GM12892 (cell line): ENCODE measurements at regions not wholly inside any gene's neighbourhood (a gene's known extent, or its start where the extent isn't known, plus 50 kb on each side); places are given as distances from the start of the nearest gene placed in this dataset.
"Not testable (repeated sequence)": the region's sequence is repeated elsewhere in the genome, so short reads cannot be mapped to it uniquely, and the experiment has no call there.

ENCODE experiments used
- DNase-seq: peaks from one replicate; pipeline ENCODE4 v3.0.0; 2011; ENCODE audit not compliant: insufficient read length
- FAIRE-seq: peaks from 2 replicates; lab custom pipeline; 2011; peaks lifted over from hg19 to GRCh38; lab: Jason Lieb, UNC
- POLR2A ChIP-seq: IDR thresholded peaks from 2 replicates; pipeline ENCODE4 v1.6.1; 2011; ENCODE audit warnings: low read depth, low read length, control low read depth
- POLR2AphosphoS5 ChIP-seq: IDR thresholded peaks from 2 replicates; pipeline ENCODE4 v1.6.1; 2011; ENCODE audit warnings: low read depth, low read length, control low read depth
- TAF1 ChIP-seq: IDR thresholded peaks from 2 replicates; pipeline ENCODE4 v1.6.1; 2011; ENCODE audit warnings: low read depth, mild to moderate bottlenecking, control low read depth, low read length, borderline replicate concordance

GRCh38 chr11:23606191-23606590 is 745.9 kb upstream of the CCDC179 start:
- FAIRE-seq (no peak), DNase-seq (no peak)
- TF ChIP-seq POLR2AphosphoS5 (no peak), TAF1 (no peak), POLR2A (no peak)

DNA sequence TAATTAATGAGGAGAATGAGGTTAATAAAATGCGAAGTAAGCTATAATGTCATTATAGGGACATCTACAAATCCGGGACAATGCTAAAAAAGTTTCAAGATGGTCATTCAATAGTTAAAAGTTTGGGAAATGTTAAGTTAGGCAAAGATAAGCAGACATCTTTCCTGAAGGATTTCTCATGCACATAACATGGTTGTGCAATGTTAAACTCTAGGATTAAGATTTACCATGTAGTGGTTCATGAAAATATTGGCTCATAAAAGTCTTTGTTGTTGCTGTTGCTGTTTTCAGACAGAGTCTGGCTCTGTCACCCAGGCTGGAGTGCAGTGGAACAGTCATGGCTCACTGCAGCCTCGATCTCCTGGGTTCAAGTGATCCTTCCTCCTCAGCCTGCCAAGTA is 751.5 kb upstream of the CCDC179 start:
- TF ChIP-seq POLR2A (no peak), TAF1 (no peak), POLR2AphosphoS5 (no peak)
- FAIRE-seq, result no peak
- DNase-seq, result no peak

DNA sequence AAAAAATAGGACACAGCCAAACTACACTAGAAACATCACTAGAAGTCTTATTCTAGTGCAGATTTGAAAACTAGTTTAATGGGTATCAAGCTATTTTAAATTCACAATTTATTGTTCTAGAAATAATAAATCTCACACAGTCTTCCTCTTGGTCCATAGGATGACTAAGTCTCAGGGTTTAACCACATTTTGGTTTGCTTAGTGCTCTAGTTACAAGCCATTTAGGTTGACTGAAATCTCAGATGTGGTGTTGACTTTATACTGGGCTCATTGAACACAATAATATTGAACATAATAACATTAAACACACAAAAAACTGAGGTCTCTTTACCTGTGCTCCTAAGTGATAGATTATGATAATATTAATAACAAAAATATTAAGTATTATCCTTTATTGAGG is 760.3 kb upstream of the CCDC179 start:
- DNase-seq (no peak), FAIRE-seq (no peak)
- no peak for TF ChIP-seq POLR2AphosphoS5
- no peak for TF ChIP-seq POLR2A
- TF ChIP-seq TAF1, result no peak

GRCh38 chr11:23632293-23632692 is 772.0 kb upstream of the CCDC179 start:
- FAIRE-seq, result no peak
- no peak for DNase-seq
- TF ChIP-seq TAF1, result no peak
- TF ChIP-seq POLR2AphosphoS5, result no peak
- TF ChIP-seq POLR2A, result no peak

GRCh38 chr11:23644443-23644842 is 784.2 kb upstream of the CCDC179 start:
- FAIRE-seq, result no peak
- no peak for DNase-seq
- TF ChIP-seq POLR2AphosphoS5 (no peak), TAF1 (no peak), POLR2A (no peak)

- not testable (repeated sequence) for FAIRE-seq
These were observed 792.1 kb upstream of the CCDC179 start for GRCh38 chr11:23652336-23652735.

DNA sequence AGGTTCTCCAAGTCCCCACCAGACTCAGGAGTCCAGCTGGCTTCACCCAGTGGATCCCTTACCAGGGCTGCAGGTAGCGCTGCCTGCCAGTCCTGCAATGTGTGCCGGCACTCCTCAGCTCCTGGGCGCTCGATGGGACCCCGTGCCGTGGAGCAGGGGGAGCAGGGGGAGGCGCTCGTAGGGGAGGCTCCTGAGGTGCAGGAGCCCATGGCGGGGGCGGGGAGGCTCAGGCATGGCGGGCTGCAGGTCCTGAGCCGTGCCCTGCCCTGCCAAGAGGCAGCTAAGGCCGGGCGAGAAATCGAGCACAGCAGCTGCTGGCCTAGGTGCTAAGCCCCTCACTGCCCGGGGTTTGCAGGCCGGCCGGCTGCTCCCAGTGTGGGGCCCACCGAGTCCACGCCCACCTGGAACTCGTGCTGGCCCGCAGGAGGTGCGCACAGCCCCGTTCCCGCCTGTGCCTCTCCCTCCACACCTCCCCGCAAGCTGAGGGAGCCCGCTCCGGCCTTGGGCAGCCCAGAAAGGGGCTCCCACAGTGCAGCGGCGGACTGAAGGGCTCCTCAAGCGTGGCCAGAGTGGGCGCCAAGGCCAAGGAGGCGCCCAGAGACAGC is 792.9 kb upstream of the CCDC179 start:
- FAIRE-seq (no peak), DNase-seq (no peak)
- no peak for TF ChIP-seq TAF1
- TF ChIP-seq POLR2AphosphoS5, result no peak
- no peak for TF ChIP-seq POLR2A

More at GRCh38 chr11:23652336-23652735, 792.1 kb upstream of the CCDC179 start:
- DNase-seq, result not testable (repeated sequence)

GRCh38 chr11:23668324-23668723 is 808.0 kb upstream of the CCDC179 start:
- DNase-seq (no peak), FAIRE-seq (no peak)
- TF ChIP-seq POLR2AphosphoS5 (no peak), TAF1 (no peak), POLR2A (no peak)

- no peak for TF ChIP-seq POLR2AphosphoS5
- no peak for TF ChIP-seq TAF1
- TF ChIP-seq POLR2A, result no peak
- no peak for DNase-seq
- no peak for FAIRE-seq
These were observed 813.1 kb upstream of the CCDC179 start for GRCh38 chr11:23673366-23673765.

- TF ChIP-seq TAF1 (no peak), POLR2AphosphoS5 (no peak), POLR2A (no peak)
- DNase-seq (no peak), FAIRE-seq (no peak)
These were observed 814.6 kb upstream of the CCDC179 start for GRCh38 chr11:23674866-23675265.

DNA sequence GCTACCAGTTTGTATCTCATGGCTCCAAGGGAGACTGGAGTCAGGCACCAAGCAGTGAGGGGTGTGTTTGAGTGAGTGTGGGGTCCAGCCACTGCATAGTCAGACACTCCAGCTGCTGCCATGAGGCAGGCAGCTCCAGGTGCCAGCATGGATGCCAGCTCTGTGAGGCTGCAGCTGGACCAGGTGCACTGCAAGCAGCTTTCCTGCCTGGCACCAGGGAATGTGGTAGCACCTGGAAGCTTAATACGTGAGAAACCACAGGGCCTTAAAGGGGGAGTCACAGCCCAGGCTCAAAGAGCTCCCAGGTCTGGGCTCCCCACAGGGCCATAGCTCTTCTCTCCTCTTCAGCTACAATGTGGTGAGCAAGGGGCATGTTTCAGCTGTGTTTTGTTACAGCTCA is 817.8 kb upstream of the LUZP2 start:
- FAIRE-seq, result no peak
- TF ChIP-seq TAF1 (no peak), POLR2AphosphoS5 (no peak), POLR2A (no peak)
- no peak for DNase-seq

DNA sequence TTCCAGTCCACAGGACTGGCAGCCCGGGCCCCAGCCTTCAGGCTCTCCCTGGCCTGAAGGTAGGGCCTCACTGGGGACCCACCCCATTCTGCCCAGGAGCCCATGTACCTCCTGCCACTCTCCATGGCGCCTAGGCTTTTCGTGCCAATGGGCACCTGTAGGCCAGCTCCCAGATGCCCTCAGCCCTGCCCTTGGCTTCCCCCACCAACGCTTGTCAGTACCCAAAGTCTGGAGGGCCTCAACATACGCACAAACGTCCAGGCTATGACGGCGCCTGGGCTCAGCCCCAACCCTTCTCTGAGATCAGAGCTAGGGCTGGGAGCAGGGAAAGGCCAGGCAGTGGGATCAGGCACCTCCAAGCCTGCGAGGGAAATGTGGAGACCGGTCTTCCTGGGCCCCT is 816.9 kb upstream of the LUZP2 start:
- DNase-seq, result no peak

GRCh38 chr11:23680488-23681230 is 816.2 kb upstream of the LUZP2 start:
- TF ChIP-seq POLR2A, result no peak
- no peak for FAIRE-seq
- no peak for DNase-seq

More for the DNA sequence above, 816.9 kb upstream of the LUZP2 start:
- TF ChIP-seq POLR2AphosphoS5 (no peak), POLR2A (no peak), TAF1 (no peak)
- FAIRE-seq, result no peak
